ENCODE measurements at regions not wholly inside any gene's neighbourhood (a gene's known extent, or its start where the extent isn't known, plus 50 kb on each side); places are given as distances from the start of the nearest gene placed in this dataset.

- H3K9me3 ChIP-seq, result no peaks in the 10 kb centered on the region
- no peaks in the 10 kb centered on the region for H3K27me3 ChIP-seq
- peak in 1 of 4 donors; percentile 12 for ATAC-seq
- TF ChIP-seq POLR2A (IDR thresholded peaks at IDR 0.05), result no peak
- TF ChIP-seq, protein P1, sequence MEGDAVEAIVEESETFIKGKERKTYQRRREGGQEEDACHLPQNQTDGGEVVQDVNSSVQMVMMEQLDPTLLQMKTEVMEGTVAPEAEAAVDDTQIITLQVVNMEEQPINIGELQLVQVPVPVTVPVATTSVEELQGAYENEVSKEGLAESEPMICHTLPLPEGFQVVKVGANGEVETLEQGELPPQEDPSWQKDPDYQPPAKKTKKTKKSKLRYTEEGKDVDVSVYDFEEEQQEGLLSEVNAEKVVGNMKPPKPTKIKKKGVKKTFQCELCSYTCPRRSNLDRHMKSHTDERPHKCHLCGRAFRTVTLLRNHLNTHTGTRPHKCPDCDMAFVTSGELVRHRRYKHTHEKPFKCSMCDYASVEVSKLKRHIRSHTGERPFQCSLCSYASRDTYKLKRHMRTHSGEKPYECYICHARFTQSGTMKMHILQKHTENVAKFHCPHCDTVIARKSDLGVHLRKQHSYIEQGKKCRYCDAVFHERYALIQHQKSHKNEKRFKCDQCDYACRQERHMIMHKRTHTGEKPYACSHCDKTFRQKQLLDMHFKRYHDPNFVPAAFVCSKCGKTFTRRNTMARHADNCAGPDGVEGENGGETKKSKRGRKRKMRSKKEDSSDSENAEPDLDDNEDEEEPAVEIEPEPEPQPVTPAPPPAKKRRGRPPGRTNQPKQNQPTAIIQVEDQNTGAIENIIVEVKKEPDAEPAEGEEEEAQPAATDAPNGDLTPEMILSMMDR (IDR thresholded peaks at IDR 0.05), result no peak
- 47% methylated on average over 9 of the region's 14 CpGs for WGBS (ENCODE audit: insufficient coverage, low coverage, low lambda C conversion rate, missing lambda C conversion rate)
- DNase-seq, result no peak
- H3K27ac ChIP-seq, result no peak overlapping the region
- intact Hi-C loops (cut with DNase I), result no loop called here
- H3K36me3 ChIP-seq, result no peaks in the 10 kb centered on the region
- no peaks in the 10 kb centered on the region for H3K4me1 ChIP-seq
- H3K4me3 ChIP-seq, result no peak overlapping the region
These were observed 103.8 kb upstream of the PRR20G start for GRCh38 chr3:127391436-127392155.

DNA sequence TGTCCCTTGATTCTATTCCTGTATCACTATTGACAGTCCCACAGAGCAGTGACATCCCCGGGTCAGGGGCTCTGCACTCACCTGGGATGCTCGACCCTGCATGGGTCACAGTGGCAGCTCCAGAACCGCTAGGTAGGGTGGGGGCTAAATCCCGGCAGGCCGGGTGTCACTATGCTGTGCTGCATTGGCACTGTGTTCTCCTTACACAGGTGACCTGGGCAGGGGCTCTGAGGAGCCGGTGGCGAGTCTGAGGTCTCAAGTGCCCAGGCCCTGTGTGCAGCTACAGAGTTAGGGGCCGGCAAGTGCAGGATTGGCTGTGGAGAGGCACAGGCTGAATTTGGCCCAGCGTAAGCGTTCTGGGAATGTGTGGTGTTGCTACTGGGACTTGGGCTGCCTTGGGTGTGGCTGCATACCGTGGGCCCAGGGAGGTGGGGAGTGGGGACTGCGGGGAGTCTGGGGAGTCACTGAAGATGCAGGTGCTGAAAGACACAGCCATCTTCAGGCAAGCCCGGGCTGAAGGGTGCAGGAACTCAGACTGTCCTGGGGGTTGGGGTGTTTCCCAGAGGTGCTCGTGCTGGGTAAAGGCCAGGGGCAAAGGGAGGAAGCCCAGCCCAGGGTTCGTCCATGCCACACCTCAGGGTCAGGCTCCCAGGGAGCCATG lies 102.6 kb upstream of the PRR20G start:
- ATAC-seq, result no peak
- Histone ChIP-seq H3K4me1 (no peaks in the 10 kb centered on the region), H3K27me3 (no peaks in the 10 kb centered on the region)

GRCh38 chr3:127389913-127390312 lies 102.1 kb upstream of the PRR20G start:
- ATAC-seq (no peak), DNase-seq (no peak)
- Histone ChIP-seq H3K27me3 (no peaks in the 10 kb centered on the region), H3K27ac (no peak overlapping the region), H3K4me1 (no peaks in the 10 kb centered on the region), H3K4me3 (no peak overlapping the region), H3K9me3 (no peaks in the 10 kb centered on the region), H3K36me3 (no peaks in the 10 kb centered on the region)
- intact Hi-C loops (cut with DNase I), result no loop called here
- no peak for TF ChIP-seq POLR2A (IDR thresholded peaks at IDR 0.05)
- TF ChIP-seq, protein P1 (IDR thresholded peaks at IDR 0.05), result no peak
- 60% methylated on average over 1 of the region's 2 CpGs for WGBS (ENCODE audit: insufficient coverage, low coverage, low lambda C conversion rate, missing lambda C conversion rate)

More for the DNA sequence above, 102.6 kb upstream of the PRR20G start:
- intact Hi-C loops (cut with DNase I), result no loop called here
- Histone ChIP-seq H3K27ac (no peak overlapping the region), H3K36me3 (no peaks in the 10 kb centered on the region), H3K9me3 (no peaks in the 10 kb centered on the region), H3K4me3 (no peak overlapping the region)
- peak in 1 of 3 donors; percentile 39 for DNase-seq
- TF ChIP-seq, protein P1 (IDR thresholded peaks at IDR 0.05), result no peak
- 48% methylated on average over 3 of the region's 15 CpGs for WGBS (ENCODE audit: insufficient coverage, low coverage, low lambda C conversion rate, missing lambda C conversion rate)

- no peak overlapping the region for H3K27ac ChIP-seq
- intact Hi-C loops (cut with DNase I), result no loop called here
- no peaks in the 10 kb centered on the region for H3K27me3 ChIP-seq
- H3K36me3 ChIP-seq, result no peaks in the 10 kb centered on the region
- H3K4me3 ChIP-seq, result no peak overlapping the region
- TF ChIP-seq, protein P1 (IDR thresholded peaks at IDR 0.05), result no peak
- no peak for TF ChIP-seq POLR2A (IDR thresholded peaks at IDR 0.05)
- 43% methylated on average over 7 of the region's 10 CpGs for WGBS (ENCODE audit: insufficient coverage, low coverage, low lambda C conversion rate, missing lambda C conversion rate)
- ATAC-seq (no peak), DNase-seq (no peak)
- H3K4me1 ChIP-seq, result no peaks in the 10 kb centered on the region
- no peaks in the 10 kb centered on the region for H3K9me3 ChIP-seq
These were observed 101.6 kb upstream of the PRR20G start for GRCh38 chr3:127389420-127389819.
